ENCODE measurements at regions not wholly inside any gene's neighbourhood (a gene's known extent, or its start where the extent isn't known, plus 50 kb on each side); places are given as distances from the start of the nearest gene placed in this dataset.

DNA sequence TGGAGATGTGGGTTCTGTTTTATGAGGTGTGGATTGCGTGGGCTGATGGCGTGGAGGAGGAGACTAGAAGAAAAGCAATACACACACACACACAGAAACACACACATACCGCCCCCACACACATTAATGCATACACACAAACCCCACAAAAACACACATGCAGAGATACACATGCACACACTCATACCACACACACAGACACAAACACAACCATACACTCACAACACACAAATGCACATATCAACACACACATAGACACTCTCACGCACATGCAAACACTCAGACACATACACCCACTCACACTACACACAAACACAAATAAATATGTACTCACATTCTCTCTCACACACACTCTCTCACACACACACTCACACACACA, 75.7 kb upstream of the UBL3 start:
- no peak for DNase-seq (ENCODE audit: low spot score)

GRCh38 chr13:29925457-29926097, 75.2 kb upstream of the UBL3 start:
- DNase-seq (ENCODE audit: low spot score) = no peak

DNA sequence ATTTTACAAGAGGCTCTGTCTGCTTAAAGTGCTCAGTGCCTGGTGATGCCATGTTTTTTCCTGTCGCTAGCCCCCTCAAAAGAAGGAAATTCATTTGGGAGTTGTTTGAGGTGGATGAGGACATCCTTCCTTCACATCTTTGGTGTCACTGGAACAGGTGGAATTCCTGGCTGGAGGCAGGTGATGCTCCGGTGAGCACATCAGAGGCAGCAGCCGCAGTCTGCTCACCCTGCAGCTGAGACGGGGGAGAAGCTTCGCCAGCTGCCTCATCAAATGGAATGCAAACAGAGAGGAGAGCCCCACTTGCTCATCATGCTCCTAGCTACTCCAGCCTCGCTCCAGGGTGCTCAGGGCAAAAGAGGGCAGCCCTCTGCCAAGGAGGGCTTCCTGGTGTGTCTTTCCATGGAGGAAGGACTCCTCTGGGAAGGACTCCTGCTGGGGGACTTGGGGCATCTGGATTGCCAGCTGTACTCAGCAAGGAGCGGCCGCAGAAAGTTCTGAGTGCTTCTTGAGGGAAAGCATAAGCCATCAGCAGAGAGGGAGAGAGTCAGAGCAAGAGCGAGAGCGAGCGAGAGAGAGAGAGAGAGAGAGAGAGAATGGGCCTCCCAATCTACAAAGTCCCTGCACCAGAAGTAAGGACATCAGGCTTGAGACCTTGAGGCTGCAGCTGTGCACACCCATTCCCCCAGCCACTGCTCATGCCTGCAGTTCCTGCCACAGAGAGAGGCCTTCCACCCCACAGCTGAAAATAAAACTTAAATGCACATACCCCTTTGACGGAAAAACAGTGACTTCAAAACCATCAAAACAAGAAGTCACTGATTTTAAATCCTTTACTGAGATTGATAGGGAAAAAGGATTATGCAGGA, 74.3 kb upstream of the UBL3 start:
- DNase-seq (ENCODE audit: low spot score) = no peak

DNA sequence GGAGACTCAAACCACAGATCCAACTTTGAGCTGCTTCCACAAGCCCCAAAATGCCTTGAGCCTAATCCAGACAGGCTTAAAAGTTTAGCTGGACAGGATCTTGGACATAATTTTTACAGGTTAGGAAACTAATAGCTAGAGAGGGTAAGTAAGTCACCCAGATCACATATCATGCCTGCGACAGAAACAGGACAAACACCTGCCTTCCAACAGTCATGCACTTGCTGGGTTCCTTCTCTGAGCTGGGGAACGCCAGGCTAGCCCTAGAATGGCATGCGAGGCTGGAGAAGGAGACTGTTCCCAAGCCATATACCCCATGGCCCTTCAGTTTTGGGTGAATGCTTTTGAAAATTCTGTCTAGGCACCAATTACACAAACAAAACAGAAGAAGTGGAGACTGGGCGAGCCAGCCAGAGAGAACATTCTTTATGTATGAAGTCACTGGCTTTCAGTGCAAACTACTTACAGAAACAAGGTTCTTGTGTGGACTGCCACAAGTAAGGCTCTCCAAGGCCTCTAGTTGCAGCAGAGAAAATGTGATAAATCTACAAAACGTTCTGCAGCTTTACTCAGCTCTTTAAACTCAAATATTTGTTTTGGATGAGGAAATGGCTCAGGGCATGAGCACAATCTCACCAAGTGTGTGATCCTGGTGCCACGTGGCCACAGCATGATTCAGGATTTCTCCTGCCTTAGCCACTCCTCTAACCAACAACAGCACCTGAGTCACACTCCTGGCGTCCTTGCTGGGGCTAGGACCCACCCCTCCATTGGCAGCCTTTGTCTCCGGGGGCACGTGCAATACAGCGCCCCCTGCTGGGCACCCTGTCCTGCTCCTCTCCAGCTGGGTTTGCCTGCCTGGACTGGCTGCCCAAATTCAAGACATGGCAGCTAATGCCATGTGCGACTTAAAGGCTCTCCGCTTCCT, 73.4 kb upstream of the UBL3 start:
- peak; percentile 64 for DNase-seq (ENCODE audit: low spot score)

DNA sequence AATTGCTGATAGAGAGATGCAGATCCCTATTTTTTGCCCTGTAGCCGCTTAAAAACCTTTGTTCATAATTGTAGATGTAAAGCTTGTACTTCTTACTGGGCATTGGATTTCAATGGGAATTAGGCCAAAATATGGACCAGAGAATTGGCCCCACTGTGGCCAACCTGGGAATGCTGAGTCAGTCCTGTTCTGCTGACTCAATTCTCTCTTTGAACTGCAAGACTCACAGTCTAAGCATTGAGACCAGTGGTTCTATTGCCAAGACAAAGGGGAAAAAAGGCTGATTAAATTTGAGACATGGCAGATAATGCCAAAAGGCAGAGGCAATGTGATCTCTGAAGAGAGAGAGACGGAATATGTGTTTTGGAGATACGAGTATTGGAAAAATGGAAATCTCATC, 72.5 kb upstream of the UBL3 start:
- DNase-seq (ENCODE audit: low spot score) = no peak

- DNase-seq (ENCODE audit: low spot score) = no peak
Observed at GRCh38 chr13:29922281-29922821, 71.9 kb upstream of the UBL3 start.

GRCh38 chr13:29921542-29921941, 71.1 kb upstream of the UBL3 start:
- DNase-seq (ENCODE audit: low spot score) = no peak

- DNase-seq (ENCODE audit: low spot score) = no peak
Observed at GRCh38 chr13:29920025-29920643, 69.7 kb upstream of the UBL3 start.

- DNase-seq (ENCODE audit: low spot score) = no peak
Observed at GRCh38 chr13:29918845-29919244, 68.4 kb upstream of the UBL3 start.

DNA sequence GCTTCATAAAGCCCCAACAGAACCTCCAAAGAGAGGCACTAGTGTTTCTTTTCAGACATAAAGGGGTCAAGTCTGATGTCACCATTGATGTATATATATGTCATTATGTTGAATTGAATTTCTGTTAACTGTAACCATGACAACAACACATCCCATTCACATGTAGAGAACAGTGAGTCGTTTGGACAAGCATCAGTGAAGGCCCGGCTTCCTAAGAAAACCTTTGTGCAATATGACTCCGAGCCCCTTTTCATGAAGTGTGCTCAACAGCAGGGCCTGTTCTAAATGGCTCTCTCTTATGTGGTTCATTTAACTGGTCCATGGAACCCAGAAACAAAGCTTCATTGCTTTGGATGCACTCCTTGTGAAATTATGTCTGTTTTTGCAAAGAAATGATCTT, 67.2 kb upstream of the UBL3 start:
- DNase-seq (ENCODE audit: low spot score) = no peak

- DNase-seq (ENCODE audit: low spot score) = no peak
Observed at GRCh38 chr13:29914581-29914980, 64.2 kb upstream of the UBL3 start.

DNA sequence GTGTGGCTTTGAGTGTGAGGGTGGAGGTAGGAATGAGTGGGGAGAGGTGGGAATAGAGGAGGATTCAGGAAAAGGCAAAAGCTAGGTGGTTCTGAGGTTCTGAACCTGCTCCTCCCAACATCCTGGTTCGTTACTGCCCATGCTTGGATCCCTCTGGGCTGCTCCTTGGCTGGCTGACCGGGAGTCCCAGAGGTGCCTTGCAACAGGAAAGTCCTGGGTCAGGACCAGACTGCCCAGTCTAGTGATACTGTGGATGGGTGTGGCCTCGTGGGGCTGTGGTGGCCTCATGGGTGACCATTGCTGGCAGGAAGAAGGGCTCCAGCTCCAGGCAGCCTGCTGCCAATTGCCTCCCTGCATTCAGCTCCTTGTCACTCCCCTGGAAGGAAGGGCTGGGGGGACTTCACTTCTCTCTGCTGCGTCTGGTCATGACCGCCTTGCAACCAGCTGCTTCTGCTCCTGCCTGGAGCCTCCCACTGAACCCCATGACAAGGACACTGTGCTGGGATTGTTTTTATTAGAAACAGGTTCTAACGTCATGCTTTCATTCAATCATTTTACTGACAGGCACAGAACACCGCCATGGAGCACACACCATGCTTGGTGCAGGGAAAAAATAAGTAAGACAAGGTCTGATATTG, 61.5 kb upstream of the UBL3 start:
- DNase-seq (ENCODE audit: low spot score) = no peak

GRCh38 chr13:29909975-29910674, 59.7 kb upstream of the UBL3 start:
- DNase-seq (ENCODE audit: low spot score) = no peak

- DNase-seq (ENCODE audit: low spot score) = no peak
Observed at GRCh38 chr13:29909081-29909730, 58.8 kb upstream of the UBL3 start.

- no peak for DNase-seq (ENCODE audit: low spot score)
Observed at GRCh38 chr13:29908416-29909080, 58.1 kb upstream of the UBL3 start.

DNA sequence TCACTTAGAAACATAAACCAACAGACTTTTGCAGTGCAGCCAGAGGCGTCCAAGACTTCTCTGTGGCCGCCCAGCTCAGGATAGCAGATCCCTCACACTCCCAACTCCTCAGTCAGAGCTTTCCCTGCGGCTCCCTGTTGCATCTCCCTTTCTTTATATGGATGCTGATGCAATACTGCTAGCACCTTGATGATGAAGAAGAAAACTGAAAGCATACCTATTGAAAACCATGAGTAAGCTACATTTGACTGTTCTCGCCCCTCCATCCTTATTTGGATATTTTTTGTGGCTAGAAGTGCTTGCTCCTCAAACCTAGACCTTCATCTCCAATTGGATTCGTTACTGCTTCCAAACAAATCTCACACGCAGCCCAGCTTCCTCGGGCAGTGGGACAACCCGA, 57.3 kb upstream of the UBL3 start:
- no peak for DNase-seq (ENCODE audit: low spot score)

- no peak for DNase-seq (ENCODE audit: low spot score)
Observed at GRCh38 chr13:29906432-29907011, 56.1 kb upstream of the UBL3 start.

GRCh38 chr13:29905845-29906244, 55.4 kb upstream of the UBL3 start:
- DNase-seq (ENCODE audit: low spot score) = no peak

DNA sequence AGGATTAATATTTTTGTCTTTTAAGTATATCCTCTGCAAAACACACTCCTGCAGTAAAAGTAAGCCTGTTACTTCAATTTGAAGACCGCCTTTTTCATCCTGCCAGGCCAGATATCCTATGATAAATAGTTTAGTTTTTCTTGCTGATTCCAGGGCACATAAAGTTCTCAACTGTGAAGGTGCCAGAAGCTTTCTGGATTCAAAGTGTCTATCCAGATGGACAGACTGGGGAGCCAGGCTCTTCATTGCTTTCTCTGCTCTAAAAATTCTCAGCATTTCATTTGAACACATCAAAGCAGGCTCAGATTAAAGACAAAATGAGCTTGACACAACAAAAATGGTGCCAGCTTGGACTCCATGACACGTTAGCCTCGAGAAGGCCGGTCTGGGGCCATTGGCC, 53.6 kb upstream of the UBL3 start:
- no peak for DNase-seq (ENCODE audit: low spot score)
